Liver (tissue), 7 donors: ENCODE measurements at regions not wholly inside any gene's neighbourhood (a gene's known extent, or its start where the extent isn't known, plus 50 kb on each side); places are given as distances from the start of the nearest gene placed in this dataset.

Experiments used
- DNase-seq: peaks from one replicate; pipeline ENCODE4 v3.0.0-alpha.2; 2017; ENCODE audit warnings: low spot score
- H3K27ac ChIP-seq, 2 donors: one replicate each; pipeline ENCODE4 v1.7.0; 2013; ENCODE audit warnings: inconsistent platforms in 2 of 2, low read length in 2 of 2, control low read depth in 1 of 2, low read depth in 1 of 2, mild to moderate bottlenecking in 1 of 2
- H3K27me3 ChIP-seq, 4 donors: one replicate each; pipeline versions ENCODE4 v1.6.1 to v1.7.0; 2013; ENCODE audit warnings: low read length in 3 of 4, inconsistent platforms in 1 of 4, mild to moderate bottlenecking in 1 of 4, moderate library complexity in 1 of 4; ENCODE audit not compliant: control insufficient read depth in 4 of 4, insufficient read depth in 4 of 4
- H3K36me3 ChIP-seq, 4 donors: one replicate each; pipeline versions ENCODE4 v1.6.1 to v1.7.0; 2013; ENCODE audit warnings: low read length in 3 of 4, mild to moderate bottlenecking in 3 of 4, low read depth in 1 of 4, moderate library complexity in 1 of 4; ENCODE audit not compliant: control insufficient read depth in 4 of 4, insufficient read depth in 3 of 4
- H3K4me1 ChIP-seq, 4 donors: one replicate each; pipeline versions ENCODE4 v1.6.1 to v1.7.0; 2013; ENCODE audit warnings: low read length in 3 of 4, mild to moderate bottlenecking in 3 of 4, moderate library complexity in 1 of 4; ENCODE audit not compliant: control insufficient read depth in 4 of 4, insufficient read depth in 4 of 4
- H3K4me3 ChIP-seq, 3 donors: one replicate each; pipeline versions ENCODE4 v1.6.1 to v1.7.0; 2013; ENCODE audit warnings: low read length in 3 of 3, control low read depth in 1 of 3, low read depth in 1 of 3, mild to moderate bottlenecking in 1 of 3
- H3K9ac ChIP-seq, 2 donors: one replicate each; pipeline ENCODE4 v1.7.0; 2013; ENCODE audit warnings: low read length in 2 of 2, mild to moderate bottlenecking in 2 of 2, moderate library complexity in 2 of 2, control low read depth in 1 of 2, low read depth in 1 of 2
- H3K9me3 ChIP-seq, 4 donors: one replicate each; pipeline versions ENCODE4 v1.6.1 to v1.7.0; 2013; ENCODE audit warnings: low read length in 3 of 4; ENCODE audit not compliant: control insufficient read depth in 4 of 4
- EGR1 ChIP-seq, 2 donors: IDR thresholded peaks; 2 replicates each; pipeline ENCODE4 v1.6.1; 2016 to 2018; ENCODE audit warnings: antibody characterized with exemption in 2 of 2, low read depth in 2 of 2
- FOXA1 ChIP-seq: IDR thresholded peaks from 2 replicates; pipeline ENCODE4 v1.6.1; 2016; ENCODE audit warnings: antibody characterized with exemption
- FOXA2 ChIP-seq: IDR thresholded peaks from 2 replicates; pipeline ENCODE4 v1.6.1; 2016; ENCODE audit warnings: antibody characterized with exemption
- HNF4A ChIP-seq, 2 donors: conservative IDR thresholded peaks; 2 replicates each; pipeline ENCODE4 v1.6.1; 2016; ENCODE audit warnings: antibody characterized with exemption in 2 of 2, mild to moderate bottlenecking in 2 of 2
- JUND ChIP-seq, 2 donors: IDR thresholded peaks; 2 replicates each; pipeline ENCODE4 v1.6.1; 2016; ENCODE audit warnings: antibody characterized with exemption in 2 of 2
- NR2F2 ChIP-seq: IDR thresholded peaks from 2 replicates; pipeline ENCODE4 v1.6.1; 2016; ENCODE audit warnings: antibody characterized with exemption
- RAD21 ChIP-seq, 2 donors: IDR thresholded peaks; 2 replicates each; pipeline ENCODE4 v1.6.1; 2016; ENCODE audit warnings: antibody characterized with exemption in 2 of 2, mild to moderate bottlenecking in 2 of 2
- RXRA ChIP-seq, 2 donors: IDR thresholded peaks; 2 replicates each; pipeline ENCODE4 v1.6.1; 2017 to 2018; ENCODE audit warnings: antibody characterized with exemption in 2 of 2, mild to moderate bottlenecking in 1 of 2
- SP1 ChIP-seq: IDR thresholded peaks from 2 replicates; pipeline ENCODE4 v1.6.1; 2018; ENCODE audit warnings: antibody characterized with exemption, mild to moderate bottlenecking
- TAF1 ChIP-seq: conservative IDR thresholded peaks from 2 replicates; pipeline ENCODE4 v1.6.1; 2016; ENCODE audit warnings: antibody characterized with exemption, mild to moderate bottlenecking
- YY1 ChIP-seq: IDR thresholded peaks from 2 replicates; pipeline ENCODE4 v1.6.1; 2016; ENCODE audit warnings: antibody characterized with exemption, mild to moderate bottlenecking
- WGBS: extraction: QIAGEN DNeasy Blood & Tissue Kit; methylation state at CpG from one replicate; pipeline ENCODE4 v1.1.7; 2013; 5-methylcytosine and 5-hydroxymethylcytosine counted together
- TF ChIP-seq, protein P1 (sequence below): IDR thresholded peaks from 2 replicates; pipeline ENCODE4 v1.6.1; 2016; ENCODE audit warnings: antibody characterized with exemption
- TF ChIP-seq, protein P2 (sequence below): IDR thresholded peaks from 2 replicates; pipeline ENCODE4 v1.6.1; 2016; ENCODE audit warnings: antibody characterized with exemption, mild to moderate bottlenecking
- TF ChIP-seq, protein P3 (sequence below): IDR thresholded peaks from 2 replicates; pipeline ENCODE4 v1.6.1; 2016; ENCODE audit warnings: antibody characterized with exemption
- TF ChIP-seq, protein P4 (sequence below): IDR thresholded peaks from 2 replicates; pipeline ENCODE4 v1.6.1; 2016; ENCODE audit warnings: antibody characterized with exemption
- donor health status: healthy.
- donor health status: healthy.
- donor health status: healthy.
- donor health status: healthy.

DNA sequence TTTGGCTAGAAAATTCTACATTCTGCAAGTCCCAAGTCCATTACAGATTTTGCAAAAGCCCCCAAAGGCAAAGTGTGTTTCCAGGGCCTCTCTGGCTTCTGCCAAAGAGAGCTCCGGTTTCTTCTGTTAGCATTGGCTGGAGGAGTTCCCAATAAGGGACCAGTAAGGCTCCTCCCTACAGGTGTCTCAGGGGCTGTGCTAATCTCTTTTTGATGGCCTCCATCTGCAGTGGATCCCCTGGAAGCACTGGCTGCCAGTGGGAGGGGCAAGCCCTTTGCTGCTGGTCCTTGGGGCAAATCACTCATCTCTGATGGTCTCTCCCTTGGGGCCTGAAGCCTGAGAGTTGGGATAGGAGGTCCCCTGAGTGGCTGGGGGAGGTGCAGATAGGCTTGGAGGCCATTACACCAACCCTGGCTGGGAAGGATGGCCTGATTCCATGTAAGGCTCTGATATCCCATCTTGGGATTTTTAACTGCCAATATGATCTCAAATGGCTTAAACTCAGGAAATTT is 89.1 kb upstream of the USP24 start:
- Histone ChIP-seq H3K9me3 (no peaks in the 10 kb centered on the region), H3K9ac (no peak overlapping the region), H3K27me3 (no peaks in the 10 kb centered on the region), H3K27ac (no peak overlapping the region), H3K4me1 (no peaks in the 10 kb centered on the region), H3K4me3 (no peak overlapping the region), H3K36me3 (no peaks in the 10 kb centered on the region)
- TF ChIP-seq FOXA2 (no peak), HNF4A (conservative IDR thresholded peaks at IDR 0.05) (no peak), JUND (IDR thresholded peaks at IDR 0.05) (no peak), FOXA1 (no peak), RAD21 (IDR thresholded peaks at IDR 0.05) (no peak)
- TF ChIP-seq, protein P1, sequence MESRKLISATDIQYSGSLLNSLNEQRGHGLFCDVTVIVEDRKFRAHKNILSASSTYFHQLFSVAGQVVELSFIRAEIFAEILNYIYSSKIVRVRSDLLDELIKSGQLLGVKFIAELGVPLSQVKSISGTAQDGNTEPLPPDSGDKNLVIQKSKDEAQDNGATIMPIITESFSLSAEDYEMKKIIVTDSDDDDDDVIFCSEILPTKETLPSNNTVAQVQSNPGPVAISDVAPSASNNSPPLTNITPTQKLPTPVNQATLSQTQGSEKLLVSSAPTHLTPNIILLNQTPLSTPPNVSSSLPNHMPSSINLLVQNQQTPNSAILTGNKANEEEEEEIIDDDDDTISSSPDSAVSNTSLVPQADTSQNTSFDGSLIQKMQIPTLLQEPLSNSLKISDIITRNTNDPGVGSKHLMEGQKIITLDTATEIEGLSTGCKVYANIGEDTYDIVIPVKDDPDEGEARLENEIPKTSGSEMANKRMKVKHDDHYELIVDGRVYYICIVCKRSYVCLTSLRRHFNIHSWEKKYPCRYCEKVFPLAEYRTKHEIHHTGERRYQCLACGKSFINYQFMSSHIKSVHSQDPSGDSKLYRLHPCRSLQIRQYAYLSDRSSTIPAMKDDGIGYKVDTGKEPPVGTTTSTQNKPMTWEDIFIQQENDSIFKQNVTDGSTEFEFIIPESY: no peak
- TF ChIP-seq, protein P2, sequence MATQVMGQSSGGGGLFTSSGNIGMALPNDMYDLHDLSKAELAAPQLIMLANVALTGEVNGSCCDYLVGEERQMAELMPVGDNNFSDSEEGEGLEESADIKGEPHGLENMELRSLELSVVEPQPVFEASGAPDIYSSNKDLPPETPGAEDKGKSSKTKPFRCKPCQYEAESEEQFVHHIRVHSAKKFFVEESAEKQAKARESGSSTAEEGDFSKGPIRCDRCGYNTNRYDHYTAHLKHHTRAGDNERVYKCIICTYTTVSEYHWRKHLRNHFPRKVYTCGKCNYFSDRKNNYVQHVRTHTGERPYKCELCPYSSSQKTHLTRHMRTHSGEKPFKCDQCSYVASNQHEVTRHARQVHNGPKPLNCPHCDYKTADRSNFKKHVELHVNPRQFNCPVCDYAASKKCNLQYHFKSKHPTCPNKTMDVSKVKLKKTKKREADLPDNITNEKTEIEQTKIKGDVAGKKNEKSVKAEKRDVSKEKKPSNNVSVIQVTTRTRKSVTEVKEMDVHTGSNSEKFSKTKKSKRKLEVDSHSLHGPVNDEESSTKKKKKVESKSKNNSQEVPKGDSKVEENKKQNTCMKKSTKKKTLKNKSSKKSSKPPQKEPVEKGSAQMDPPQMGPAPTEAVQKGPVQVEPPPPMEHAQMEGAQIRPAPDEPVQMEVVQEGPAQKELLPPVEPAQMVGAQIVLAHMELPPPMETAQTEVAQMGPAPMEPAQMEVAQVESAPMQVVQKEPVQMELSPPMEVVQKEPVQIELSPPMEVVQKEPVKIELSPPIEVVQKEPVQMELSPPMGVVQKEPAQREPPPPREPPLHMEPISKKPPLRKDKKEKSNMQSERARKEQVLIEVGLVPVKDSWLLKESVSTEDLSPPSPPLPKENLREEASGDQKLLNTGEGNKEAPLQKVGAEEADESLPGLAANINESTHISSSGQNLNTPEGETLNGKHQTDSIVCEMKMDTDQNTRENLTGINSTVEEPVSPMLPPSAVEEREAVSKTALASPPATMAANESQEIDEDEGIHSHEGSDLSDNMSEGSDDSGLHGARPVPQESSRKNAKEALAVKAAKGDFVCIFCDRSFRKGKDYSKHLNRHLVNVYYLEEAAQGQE: no peak
- no peak for DNase-seq
- WGBS: 81% methylated on average over 1 of the region's 1 CpG

DNA sequence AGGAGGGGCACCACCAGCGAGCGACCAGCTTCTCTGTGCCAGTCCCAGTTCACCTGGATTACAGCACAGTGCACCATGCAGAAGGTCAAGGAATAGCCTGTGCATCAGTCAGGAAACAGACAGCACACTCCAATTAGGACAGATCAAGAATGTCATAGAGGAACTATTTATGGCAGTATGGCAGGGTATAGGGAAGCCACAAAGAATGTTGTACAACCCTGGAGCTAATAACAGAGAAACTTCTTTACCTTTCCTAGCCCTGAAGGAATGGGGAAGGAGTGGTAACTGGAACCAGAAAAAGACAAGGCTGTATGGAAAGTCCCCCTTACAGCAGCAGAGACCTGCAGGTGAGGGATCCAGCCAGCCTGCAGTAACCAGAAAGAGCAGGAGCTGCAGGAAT is 87.8 kb upstream of the USP24 start:
- no peaks in the 10 kb centered on the region for H3K27me3 ChIP-seq
- WGBS: 97% methylated on average over 2 of the region's 2 CpGs
- DNase-seq: no peak
- H3K36me3 ChIP-seq: no peaks in the 10 kb centered on the region
- H3K4me3 ChIP-seq: no peak overlapping the region
- TF ChIP-seq SP1 (no peak), YY1 (no peak), TAF1 (no peak), EGR1 (IDR thresholded peaks at IDR 0.05; ENCODE audit: low read depth in 2 of 2) (no peak), RXRA (IDR thresholded peaks at IDR 0.05) (no peak), RAD21 (IDR thresholded peaks at IDR 0.05) (no peak), HNF4A (conservative IDR thresholded peaks at IDR 0.05) (no peak), NR2F2 (no peak), JUND (IDR thresholded peaks at IDR 0.05) (no peak)
- TF ChIP-seq, protein P3, sequence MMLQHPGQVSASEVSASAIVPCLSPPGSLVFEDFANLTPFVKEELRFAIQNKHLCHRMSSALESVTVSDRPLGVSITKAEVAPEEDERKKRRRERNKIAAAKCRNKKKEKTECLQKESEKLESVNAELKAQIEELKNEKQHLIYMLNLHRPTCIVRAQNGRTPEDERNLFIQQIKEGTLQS: no peak
- TF ChIP-seq, protein P4, sequence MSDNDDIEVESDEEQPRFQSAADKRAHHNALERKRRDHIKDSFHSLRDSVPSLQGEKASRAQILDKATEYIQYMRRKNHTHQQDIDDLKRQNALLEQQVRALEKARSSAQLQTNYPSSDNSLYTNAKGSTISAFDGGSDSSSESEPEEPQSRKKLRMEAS: no peak
- no peaks in the 10 kb centered on the region for H3K9me3 ChIP-seq
- no peak overlapping the region for H3K9ac ChIP-seq
- no peak overlapping the region for H3K27ac ChIP-seq
- no peaks in the 10 kb centered on the region for H3K4me1 ChIP-seq
